ENCODE measurements at regions not wholly inside any gene's neighbourhood (a gene's known extent, or its start where the extent isn't known, plus 50 kb on each side); places are given as distances from the start of the nearest gene placed in this dataset.

DNA sequence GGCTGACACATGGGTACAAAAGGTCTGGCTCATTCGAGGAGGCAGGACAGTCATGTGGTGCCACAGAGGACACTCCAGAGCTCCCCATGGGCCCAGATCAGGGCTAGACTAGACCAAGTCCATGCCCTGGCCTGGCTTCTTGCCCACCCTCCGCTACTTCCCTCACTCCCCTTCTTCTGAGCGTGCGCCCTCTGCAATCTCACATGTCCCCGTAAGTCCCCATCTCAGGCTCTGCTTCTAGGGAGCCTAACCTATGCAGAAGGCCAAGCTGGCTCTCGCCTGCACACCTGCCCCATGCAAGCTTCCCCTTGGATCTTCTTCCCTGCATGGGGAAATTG lies 553.6 kb downstream of the PTPRU start:
- no peak overlapping the region for H3K4me2 ChIP-seq (ENCODE audit: control insufficient read depth, extremely low read depth, insufficient read depth, low read depth, low read length)
- H3K27ac ChIP-seq (ENCODE audit: control insufficient read depth, insufficient read depth, low read length), result no peak overlapping the region
- TF ChIP-seq, protein P1, sequence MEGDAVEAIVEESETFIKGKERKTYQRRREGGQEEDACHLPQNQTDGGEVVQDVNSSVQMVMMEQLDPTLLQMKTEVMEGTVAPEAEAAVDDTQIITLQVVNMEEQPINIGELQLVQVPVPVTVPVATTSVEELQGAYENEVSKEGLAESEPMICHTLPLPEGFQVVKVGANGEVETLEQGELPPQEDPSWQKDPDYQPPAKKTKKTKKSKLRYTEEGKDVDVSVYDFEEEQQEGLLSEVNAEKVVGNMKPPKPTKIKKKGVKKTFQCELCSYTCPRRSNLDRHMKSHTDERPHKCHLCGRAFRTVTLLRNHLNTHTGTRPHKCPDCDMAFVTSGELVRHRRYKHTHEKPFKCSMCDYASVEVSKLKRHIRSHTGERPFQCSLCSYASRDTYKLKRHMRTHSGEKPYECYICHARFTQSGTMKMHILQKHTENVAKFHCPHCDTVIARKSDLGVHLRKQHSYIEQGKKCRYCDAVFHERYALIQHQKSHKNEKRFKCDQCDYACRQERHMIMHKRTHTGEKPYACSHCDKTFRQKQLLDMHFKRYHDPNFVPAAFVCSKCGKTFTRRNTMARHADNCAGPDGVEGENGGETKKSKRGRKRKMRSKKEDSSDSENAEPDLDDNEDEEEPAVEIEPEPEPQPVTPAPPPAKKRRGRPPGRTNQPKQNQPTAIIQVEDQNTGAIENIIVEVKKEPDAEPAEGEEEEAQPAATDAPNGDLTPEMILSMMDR (optimal IDR thresholded peaks at IDR 0.05 in 1 of 3, IDR thresholded peaks at IDR 0.05 in 1 of 3, conservative IDR thresholded peaks at IDR 0.05 in 1 of 3; ENCODE audit: extremely low read depth in 1 of 3, insufficient read depth in 2 of 3, low read length in 3 of 3), result no peak
- TF ChIP-seq EZH2 (IDR thresholded peaks at IDR 0.05; ENCODE audit: low read length), result no peak
- FAIRE-seq (no peak), DNase-seq (ENCODE audit: low read depth, low spot score) (no peak)
- peaks cover 4% of the 10 kb centered on the region for H3K4me1 ChIP-seq (ENCODE audit: control insufficient read depth, extremely low read depth, insufficient read depth, low read length)
- H3K27me3 ChIP-seq (ENCODE audit: control insufficient read depth, extremely low read depth, insufficient read depth, low read length), result no peaks in the 10 kb centered on the region
- no peaks in the 10 kb centered on the region for H3K36me3 ChIP-seq (ENCODE audit: control insufficient read depth in 2 of 2, extremely low read depth in 1 of 2, insufficient read depth in 2 of 2, low read length in 2 of 2)
- no peak overlapping the region for H2AFZ ChIP-seq (ENCODE audit: control insufficient read depth, low read length)
- no peaks in the 10 kb centered on the region for H3K79me2 ChIP-seq (ENCODE audit: control insufficient read depth, insufficient read depth, low read length)
- H3K9ac ChIP-seq (ENCODE audit: control insufficient read depth, extremely low read depth, insufficient read depth, low read length), result no peak overlapping the region
- H3K9me1 ChIP-seq (ENCODE audit: control insufficient read depth, extremely low read depth, insufficient read depth, low read length), result no peaks in the 10 kb centered on the region
- dilution Hi-C loops (cut with MboI; ENCODE audit: extremely low pct_ligation_motif_present, low sequenced_read_pairs), result no loop called here
- H3K9me3 ChIP-seq (ENCODE audit: control insufficient read depth, low read depth, low read length), result no peaks in the 10 kb centered on the region
- H4K20me1 ChIP-seq (ENCODE audit: control insufficient read depth, extremely low read depth, insufficient read depth, low read length), result no peaks in the 10 kb centered on the region
- no peak overlapping the region for H3K4me3 ChIP-seq (ENCODE audit: control insufficient read depth in 2 of 3, extremely low read depth in 1 of 3, insufficient read depth in 2 of 3, low read depth in 1 of 3, low read length in 3 of 3)

DNA sequence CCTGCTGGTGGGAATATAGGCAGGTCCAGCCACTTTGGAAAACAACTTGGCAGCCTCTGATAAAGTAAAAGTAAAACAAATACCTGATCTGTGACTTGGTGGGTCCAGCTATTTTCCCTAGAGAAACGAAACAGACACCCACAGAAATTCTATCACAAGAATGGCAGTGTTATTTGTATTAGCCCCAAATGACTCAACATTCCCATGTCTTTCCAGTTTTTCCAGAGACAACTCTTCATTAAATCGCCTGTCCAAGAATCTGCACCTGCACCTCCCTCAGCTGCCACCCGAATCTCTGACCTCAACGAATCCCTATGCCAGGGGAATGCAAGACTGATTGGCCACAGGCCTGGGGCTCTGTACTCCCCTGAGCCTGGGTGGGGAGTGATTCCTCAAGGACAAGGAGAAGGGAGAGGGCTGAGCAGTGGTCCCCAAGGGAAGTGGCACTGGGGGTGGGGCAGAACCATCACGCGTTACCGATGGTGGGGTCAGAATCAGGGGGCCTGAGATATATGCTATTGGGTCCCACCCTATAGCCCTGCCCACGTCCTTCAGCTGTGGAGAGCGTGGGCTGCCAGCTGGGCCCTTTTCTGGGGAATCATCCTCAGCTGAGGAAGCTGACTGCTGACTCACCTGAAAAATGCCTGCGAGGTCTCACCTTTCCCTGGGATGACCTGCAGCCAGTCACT lies 553.0 kb downstream of the PTPRU start:
- no peak for TF ChIP-seq EZH2 (IDR thresholded peaks at IDR 0.05; ENCODE audit: low read length)
- TF ChIP-seq, protein P1 (optimal IDR thresholded peaks at IDR 0.05 in 1 of 3, IDR thresholded peaks at IDR 0.05 in 1 of 3, conservative IDR thresholded peaks at IDR 0.05 in 1 of 3; ENCODE audit: extremely low read depth in 1 of 3, insufficient read depth in 2 of 3, low read length in 3 of 3), result no peak
- H3K4me3 ChIP-seq (ENCODE audit: control insufficient read depth in 2 of 3, extremely low read depth in 1 of 3, insufficient read depth in 2 of 3, low read depth in 1 of 3, low read length in 3 of 3), result no peak overlapping the region
- no peaks in the 10 kb centered on the region for H3K9me1 ChIP-seq (ENCODE audit: control insufficient read depth, extremely low read depth, insufficient read depth, low read length)
- no peaks in the 10 kb centered on the region for H3K27me3 ChIP-seq (ENCODE audit: control insufficient read depth, extremely low read depth, insufficient read depth, low read length)
- no peaks in the 10 kb centered on the region for H4K20me1 ChIP-seq (ENCODE audit: control insufficient read depth, extremely low read depth, insufficient read depth, low read length)
- FAIRE-seq (no peak), DNase-seq (ENCODE audit: low read depth, low spot score) (no peak)
- no peaks in the 10 kb centered on the region for H3K36me3 ChIP-seq (ENCODE audit: control insufficient read depth in 2 of 2, extremely low read depth in 1 of 2, insufficient read depth in 2 of 2, low read length in 2 of 2)
- H3K9me3 ChIP-seq (ENCODE audit: control insufficient read depth, low read depth, low read length), result no peaks in the 10 kb centered on the region
- H3K27ac ChIP-seq (ENCODE audit: control insufficient read depth, insufficient read depth, low read length), result no peak overlapping the region
- no peak overlapping the region for H3K9ac ChIP-seq (ENCODE audit: control insufficient read depth, extremely low read depth, insufficient read depth, low read length)
- no peaks in the 10 kb centered on the region for H3K79me2 ChIP-seq (ENCODE audit: control insufficient read depth, insufficient read depth, low read length)
- H3K4me2 ChIP-seq (ENCODE audit: control insufficient read depth, extremely low read depth, insufficient read depth, low read depth, low read length), result no peak overlapping the region
- peaks cover 4% of the 10 kb centered on the region for H3K4me1 ChIP-seq (ENCODE audit: control insufficient read depth, extremely low read depth, insufficient read depth, low read length)
- H2AFZ ChIP-seq (ENCODE audit: control insufficient read depth, low read length), result no peak overlapping the region
- dilution Hi-C loops (cut with MboI; ENCODE audit: extremely low pct_ligation_motif_present, low sequenced_read_pairs), result no loop called here

All from keratinocyte (primary cell).